ENCODE measurements at regions not wholly inside any gene's neighbourhood (a gene's known extent, or its start where the extent isn't known, plus 50 kb on each side); places are given as distances from the start of the nearest gene placed in this dataset.

GRCh38 chr9:13990994-13991393, 322.9 kb downstream of the NFIB start:
- no peak for TF ChIP-seq CTCF (IDR thresholded peaks at IDR 0.05)
- TF ChIP-seq EZH2 (IDR thresholded peaks at IDR 0.05; ENCODE audit: borderline replicate concordance, insufficient read depth, low read depth, low read length, poor library complexity, severe bottlenecking): no peak

All from B cell (primary cell).